ENCODE measurements at regions not wholly inside any gene's neighbourhood (a gene's known extent, or its start where the extent isn't known, plus 50 kb on each side); places are given as distances from the start of the nearest gene placed in this dataset.
"Not testable (repeated sequence)": the region's sequence is repeated elsewhere in the genome, so short reads cannot be mapped to it uniquely, and the experiment has no call there.

DNA sequence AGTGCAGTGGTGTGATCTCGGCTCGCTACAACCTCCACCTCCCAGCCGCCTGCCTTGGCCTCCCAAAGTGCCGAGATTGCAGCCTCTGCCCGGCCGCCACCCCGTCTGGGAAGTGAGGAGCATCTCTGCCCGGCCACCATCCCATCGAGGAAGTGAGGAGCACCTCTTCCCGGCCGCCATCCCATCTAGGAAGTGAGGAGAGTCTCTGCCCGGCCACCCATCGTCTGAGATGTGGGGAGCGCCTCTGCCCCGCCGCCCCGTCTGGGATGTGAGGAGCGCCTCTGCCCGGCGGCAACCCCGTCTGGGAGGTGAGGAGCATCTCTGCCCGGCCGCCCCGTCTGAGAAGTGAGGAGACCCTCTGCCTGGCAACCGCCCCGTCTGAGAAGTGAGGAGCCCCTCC lies 88.5 kb upstream of the DCAF12L1 start:
- ATAC-seq; DNase-seq (ENCODE audit: low spot score); FAIRE-seq; H3K4me2 ChIP-seq (ENCODE audit: low read depth, low read length); H3K4me3 ChIP-seq (replicated peaks in 1 of 3; ENCODE audit: insufficient read depth in 1 of 3, low read depth in 2 of 3, low read length in 3 of 3); H3K79me2 ChIP-seq (ENCODE audit: insufficient read depth, low read length); intact Hi-C loops (cut with micrococcal nuclease; ENCODE audit: unreplicated experiment); H3K36me3 ChIP-seq (replicated peaks in 1 of 2; ENCODE audit: control insufficient read depth in 1 of 2, insufficient read depth in 2 of 2, low read length in 2 of 2); H3K4me1 ChIP-seq (ENCODE audit: insufficient read depth, low read length); H2AFZ ChIP-seq (ENCODE audit: low read length); H3K9ac ChIP-seq (ENCODE audit: insufficient read depth, low read depth, low read length); CTCF ChIA-PET (ENCODE audit: low intra/inter-chr PET ratio, low total read pairs); POLR2A ChIA-PET; H3K27ac ChIP-seq (ENCODE audit: extremely low read length, insufficient read depth, low read length); BruUV-seq (replicated peaks); H4K20me1 ChIP-seq (ENCODE audit: insufficient read depth, low read length); in situ Hi-C loops (cut with HindIII; ENCODE audit: extremely low pct_ligation_motif_present, low pct_unique_long_range_greater_than_20kb); H3K27me3 ChIP-seq (ENCODE audit: control insufficient read depth in 1 of 2, insufficient read depth in 2 of 2, low read length in 2 of 2): not testable (repeated sequence)
- no CpG with 5 or more reads among the region's 26 CpGs for WGBS (ENCODE audit: low lambda C conversion rate)
- H3K9me3 ChIP-seq (ENCODE audit: low read length), result peaks cover 20% of the 10 kb centered on the region

DNA sequence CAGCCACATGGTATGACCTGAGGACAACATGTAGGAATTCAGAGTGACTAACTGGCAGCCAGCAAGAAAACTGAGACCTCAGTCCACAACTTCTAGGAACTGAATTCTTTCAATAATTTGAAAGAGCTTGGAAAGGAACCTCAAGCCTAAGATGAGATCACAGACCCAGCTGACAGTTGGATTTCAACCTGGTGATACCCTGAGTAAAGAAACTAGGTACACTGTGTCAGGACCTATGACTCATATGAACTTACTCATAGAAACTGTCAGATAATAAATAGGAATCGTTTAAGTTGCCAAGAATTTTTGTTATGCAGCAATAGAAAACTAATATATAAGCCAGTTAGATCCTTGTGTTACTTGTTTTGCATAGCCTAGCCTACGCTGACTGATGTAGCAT lies 102.4 kb upstream of the DCAF12L1 start:
- DNase-seq (ENCODE audit: low spot score) (no peak), FAIRE-seq (no peak), ATAC-seq (no peak)
- no peak overlapping the region for H3K4me2 ChIP-seq (ENCODE audit: low read depth, low read length)
- WGBS (ENCODE audit: low lambda C conversion rate), result 20% methylated on average over 1 of the region's 2 CpGs
- no peaks in the 10 kb centered on the region for H3K36me3 ChIP-seq (replicated peaks in 1 of 2; ENCODE audit: control insufficient read depth in 1 of 2, insufficient read depth in 2 of 2, low read length in 2 of 2)
- no peak overlapping the region for H3K4me3 ChIP-seq (replicated peaks in 1 of 3; ENCODE audit: insufficient read depth in 1 of 3, low read depth in 2 of 3, low read length in 3 of 3)
- H3K27me3 ChIP-seq (ENCODE audit: control insufficient read depth in 1 of 2, insufficient read depth in 2 of 2, low read length in 2 of 2), result no peaks in the 10 kb centered on the region
- H3K9me3 ChIP-seq (ENCODE audit: low read length), result peaks cover 20% of the 10 kb centered on the region
- CTCF ChIA-PET (ENCODE audit: low intra/inter-chr PET ratio, low total read pairs), result no interaction called here
- H2AFZ ChIP-seq (ENCODE audit: low read length), result no peak overlapping the region
- no peaks in the 10 kb centered on the region for H4K20me1 ChIP-seq (ENCODE audit: insufficient read depth, low read length)
- intact Hi-C loops (cut with micrococcal nuclease; ENCODE audit: unreplicated experiment), result no loop called here
- no peaks in the 10 kb centered on the region for H3K4me1 ChIP-seq (ENCODE audit: insufficient read depth, low read length)
- H3K79me2 ChIP-seq (ENCODE audit: insufficient read depth, low read length), result no peaks in the 10 kb centered on the region
- no peak overlapping the region for H3K9ac ChIP-seq (ENCODE audit: insufficient read depth, low read depth, low read length)
- BruUV-seq (replicated peaks), result no TSS peak
- TF ChIP-seq ZFP36L2 (CRISPR knock-in tag; IDR thresholded peaks at IDR 0.05) (no peak), CENPX (CRISPR knock-in tag; IDR thresholded peaks at IDR 0.05) (no peak), ATAD3A (CRISPR knock-in tag; IDR thresholded peaks at IDR 0.05) (no peak), NCOR1 (IDR thresholded peaks at IDR 0.05; ENCODE audit: borderline replicate concordance, low read length) (no peak), MAFK (conservative IDR thresholded peaks at IDR 0.05 in 1 of 2, IDR thresholded peaks at IDR 0.05 in 1 of 2; ENCODE audit: low read length in 2 of 2) (no peak), ZNF30 (CRISPR knock-in tag; IDR thresholded peaks at IDR 0.05) (no peak), HDAC1 (CRISPR knock-in tag; IDR thresholded peaks at IDR 0.05) (no peak), CHD4 (IDR thresholded peaks at IDR 0.05; ENCODE audit: borderline replicate concordance, low read length) (no peak), SOX5 (CRISPR knock-in tag; IDR thresholded peaks at IDR 0.05; ENCODE audit: borderline replicate concordance) (no peak), AKAP8 (CRISPR knock-in tag; IDR thresholded peaks at IDR 0.05) (no peak), SMAD3 (CRISPR knock-in tag; IDR thresholded peaks at IDR 0.05) (no peak), ESRRA (CRISPR knock-in tag; IDR thresholded peaks at IDR 0.05; ENCODE audit: low read depth) (no peak)
- TF ChIP-seq, protein P1, sequence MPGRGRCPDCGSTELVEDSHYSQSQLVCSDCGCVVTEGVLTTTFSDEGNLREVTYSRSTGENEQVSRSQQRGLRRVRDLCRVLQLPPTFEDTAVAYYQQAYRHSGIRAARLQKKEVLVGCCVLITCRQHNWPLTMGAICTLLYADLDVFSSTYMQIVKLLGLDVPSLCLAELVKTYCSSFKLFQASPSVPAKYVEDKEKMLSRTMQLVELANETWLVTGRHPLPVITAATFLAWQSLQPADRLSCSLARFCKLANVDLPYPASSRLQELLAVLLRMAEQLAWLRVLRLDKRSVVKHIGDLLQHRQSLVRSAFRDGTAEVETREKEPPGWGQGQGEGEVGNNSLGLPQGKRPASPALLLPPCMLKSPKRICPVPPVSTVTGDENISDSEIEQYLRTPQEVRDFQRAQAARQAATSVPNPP (CRISPR knock-in tag; IDR thresholded peaks at IDR 0.05), result no peak
- no peak overlapping the region for H3K27ac ChIP-seq (ENCODE audit: extremely low read length, insufficient read depth, low read length)
- in situ Hi-C loops (cut with HindIII; ENCODE audit: extremely low pct_ligation_motif_present, low pct_unique_long_range_greater_than_20kb), result no loop called here
- POLR2A ChIA-PET, result no interaction called here

Measured in HepG2 (cell line).